GM12864 (cell line): ENCODE measurements at regions not wholly inside any gene's neighbourhood (a gene's known extent, or its start where the extent isn't known, plus 50 kb on each side); places are given as distances from the start of the nearest gene placed in this dataset.

Source experiments
- DNase-seq: peaks from one replicate; pipeline ENCODE4 v3.0.0-alpha.2; 2011; ENCODE audit warnings: low read depth
- H3K4me3 ChIP-seq: 2 replicates; pipeline ENCODE4 v1.5.1; 2011; ENCODE audit warnings: mild to moderate bottlenecking, low read depth, low read length, control low read depth
- CTCF ChIP-seq: IDR thresholded peaks from 2 replicates; pipeline ENCODE4 v1.5.1; 2011; ENCODE audit warnings: low read depth, mild to moderate bottlenecking, moderate library complexity, low read length, control low read depth, inconsistent platforms; ENCODE audit errors: missing control alignments

- TF ChIP-seq CTCF, result no peak
- DNase-seq, result no peak
Measured at GRCh38 chr17:77366558-77367245, 225.9 kb downstream of the SEC14L1 start.

GRCh38 chr17:77369544-77369971 lies 228.8 kb downstream of the SEC14L1 start:
- DNase-seq, result no peak
- TF ChIP-seq CTCF, result no peak
- no peak overlapping the region for H3K4me3 ChIP-seq

More at GRCh38 chr17:77366558-77367245, 225.9 kb downstream of the SEC14L1 start:
- H3K4me3 ChIP-seq, result no peak overlapping the region

GRCh38 chr17:77370586-77370985 lies 229.8 kb downstream of the SEC14L1 start:
- no peak for DNase-seq
- no peak for TF ChIP-seq CTCF
- no peak overlapping the region for H3K4me3 ChIP-seq

- H3K4me3 ChIP-seq, result no peak overlapping the region
- TF ChIP-seq CTCF, result no peak
- no peak for DNase-seq
Measured at GRCh38 chr17:77371117-77371887, 230.5 kb downstream of the SEC14L1 start.

- no peak for DNase-seq
- TF ChIP-seq CTCF, result no peak
- peak overlapping the region; percentile 59 for H3K4me3 ChIP-seq
Measured at GRCh38 chr17:77371888-77372443, 231.2 kb downstream of the SEC14L1 start.

- DNase-seq, result no peak
- no peak for TF ChIP-seq CTCF
- peak overlapping the region; percentile 59 for H3K4me3 ChIP-seq
Measured at GRCh38 chr17:77372444-77373298, 231.9 kb downstream of the SEC14L1 start.
